Nephron progenitor cell (in vitro differentiated cells): ENCODE measurements at regions not wholly inside any gene's neighbourhood (a gene's known extent, or its start where the extent isn't known, plus 50 kb on each side); places are given as distances from the start of the nearest gene placed in this dataset.

Experiments
- DNase-seq: peaks from one replicate; pipeline ENCODE4 v3.0.0; 2021
- H3K27ac Mint-ChIP-seq: 2 replicates; pipeline ENCODE4 v1.8.0; 2021; ENCODE audit warnings: mild to moderate bottlenecking, moderate library complexity, mixed read lengths
- H3K27me3 Mint-ChIP-seq: 2 replicates; pipeline ENCODE4 v1.8.0; 2021; ENCODE audit warnings: mild to moderate bottlenecking, low read depth, mixed read lengths; ENCODE audit not compliant: poor library complexity
- H3K36me3 Mint-ChIP-seq: 2 replicates; pipeline ENCODE4 v1.8.0; 2021; ENCODE audit warnings: low read depth, mixed read lengths
- H3K4me1 Mint-ChIP-seq: 2 replicates; pipeline ENCODE4 v1.8.0; 2021; ENCODE audit warnings: mixed read lengths
- H3K4me3 Mint-ChIP-seq: 2 replicates; pipeline ENCODE4 v1.8.0; 2021; ENCODE audit warnings: mild to moderate bottlenecking, moderate library complexity, mixed read lengths
- H3K9me3 Mint-ChIP-seq: 2 replicates; pipeline ENCODE4 v1.8.0; 2021; ENCODE audit warnings: mild to moderate bottlenecking, moderate library complexity, mixed read lengths
- TF ChIP-seq, protein P1 (sequence below): fragments of 200-600 bp; sonication (generic); IDR thresholded peaks from 2 replicates; pipeline ENCODE4 v1.5.0; 2021; ENCODE audit warnings: antibody characterized with exemption

- H3K27me3 Mint-ChIP-seq: no peaks in the 10 kb centered on the region
Measured at GRCh38 chr14:84643446-84643845, 886.5 kb upstream of the FLRT2 start.

GRCh38 chr14:84646786-84647500 lies 883.0 kb upstream of the FLRT2 start:
- H3K36me3 Mint-ChIP-seq: peaks cover under 1% of the 10 kb centered on the region
- TF ChIP-seq, protein P1, sequence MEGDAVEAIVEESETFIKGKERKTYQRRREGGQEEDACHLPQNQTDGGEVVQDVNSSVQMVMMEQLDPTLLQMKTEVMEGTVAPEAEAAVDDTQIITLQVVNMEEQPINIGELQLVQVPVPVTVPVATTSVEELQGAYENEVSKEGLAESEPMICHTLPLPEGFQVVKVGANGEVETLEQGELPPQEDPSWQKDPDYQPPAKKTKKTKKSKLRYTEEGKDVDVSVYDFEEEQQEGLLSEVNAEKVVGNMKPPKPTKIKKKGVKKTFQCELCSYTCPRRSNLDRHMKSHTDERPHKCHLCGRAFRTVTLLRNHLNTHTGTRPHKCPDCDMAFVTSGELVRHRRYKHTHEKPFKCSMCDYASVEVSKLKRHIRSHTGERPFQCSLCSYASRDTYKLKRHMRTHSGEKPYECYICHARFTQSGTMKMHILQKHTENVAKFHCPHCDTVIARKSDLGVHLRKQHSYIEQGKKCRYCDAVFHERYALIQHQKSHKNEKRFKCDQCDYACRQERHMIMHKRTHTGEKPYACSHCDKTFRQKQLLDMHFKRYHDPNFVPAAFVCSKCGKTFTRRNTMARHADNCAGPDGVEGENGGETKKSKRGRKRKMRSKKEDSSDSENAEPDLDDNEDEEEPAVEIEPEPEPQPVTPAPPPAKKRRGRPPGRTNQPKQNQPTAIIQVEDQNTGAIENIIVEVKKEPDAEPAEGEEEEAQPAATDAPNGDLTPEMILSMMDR: no peak
- H3K27me3 Mint-ChIP-seq: no peaks in the 10 kb centered on the region
- DNase-seq: no peak
- peaks cover 15% of the 10 kb centered on the region for H3K9me3 Mint-ChIP-seq
- no peak overlapping the region for H3K4me3 Mint-ChIP-seq
- no peak overlapping the region for H3K27ac Mint-ChIP-seq
- H3K4me1 Mint-ChIP-seq: peaks cover 26% of the 10 kb centered on the region

More at GRCh38 chr14:84643446-84643845, 886.5 kb upstream of the FLRT2 start:
- TF ChIP-seq, protein P1: no peak
- Mint-ChIP-seq H3K36me3 (no peaks in the 10 kb centered on the region), H3K27ac (no peak overlapping the region), H3K9me3 (no peaks in the 10 kb centered on the region), H3K4me3 (no peak overlapping the region), H3K4me1 (peaks cover 40% of the 10 kb centered on the region)
- DNase-seq: no peak

DNA sequence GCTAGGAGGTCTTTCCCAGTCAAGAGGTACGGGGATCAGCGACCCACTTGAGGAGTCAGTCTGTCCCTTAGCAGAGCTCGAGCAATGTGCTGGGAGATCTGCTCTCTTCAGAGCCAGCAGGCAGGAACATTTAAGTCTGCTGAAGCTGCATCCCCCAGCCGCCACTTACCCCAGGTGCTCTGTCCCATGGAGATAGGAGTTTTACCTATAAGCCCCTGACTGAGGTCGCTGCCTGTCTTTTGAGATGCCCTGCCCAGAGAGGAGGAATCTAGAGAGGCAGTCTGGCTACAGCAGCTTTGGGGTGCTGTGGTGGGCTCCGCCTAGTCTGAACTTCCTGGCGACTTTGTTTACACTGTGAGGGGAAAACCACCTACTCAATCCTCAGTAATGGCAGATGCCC lies 874.9 kb upstream of the FLRT2 start:
- Mint-ChIP-seq H3K27me3 (no peaks in the 10 kb centered on the region), H3K4me1 (peaks cover 12% of the 10 kb centered on the region), H3K9me3 (peaks cover 44% of the 10 kb centered on the region), H3K27ac (no peak overlapping the region), H3K4me3 (no peak overlapping the region), H3K36me3 (peaks cover 21% of the 10 kb centered on the region)
- no peak for DNase-seq
- TF ChIP-seq, protein P1: no peak

- no peaks in the 10 kb centered on the region for H3K27me3 Mint-ChIP-seq
- DNase-seq: no peak
- no peak overlapping the region for H3K4me3 Mint-ChIP-seq
- peak overlapping the region; percentile 9 for H3K27ac Mint-ChIP-seq
- H3K9me3 Mint-ChIP-seq: peaks cover 19% of the 10 kb centered on the region
- peaks cover 13% of the 10 kb centered on the region for H3K36me3 Mint-ChIP-seq
- TF ChIP-seq, protein P1: no peak
- peaks cover 12% of the 10 kb centered on the region for H3K4me1 Mint-ChIP-seq
Measured at GRCh38 chr14:84657911-84658310, 872.0 kb upstream of the FLRT2 start.

DNA sequence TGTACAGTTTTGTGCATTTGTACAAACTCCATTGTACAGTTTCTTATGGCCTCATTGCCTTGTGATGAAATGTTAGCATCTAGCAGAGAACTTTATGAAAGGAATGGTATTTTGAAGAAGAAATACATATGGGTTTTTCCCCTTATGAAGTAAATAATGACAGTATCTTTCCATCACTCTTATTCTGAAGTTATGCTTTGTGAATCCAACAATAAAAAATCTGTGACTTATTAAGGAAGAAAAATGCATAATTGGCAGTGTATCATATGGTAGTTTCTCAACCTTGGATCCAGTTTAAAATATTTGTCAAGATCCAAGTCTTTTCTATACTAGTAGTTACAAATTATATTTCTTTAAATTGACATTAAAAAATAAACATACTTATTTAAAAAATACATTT lies 859.1 kb upstream of the FLRT2 start:
- Mint-ChIP-seq H3K4me3 (no peak overlapping the region), H3K27me3 (peaks cover 4% of the 10 kb centered on the region), H3K9me3 (no peaks in the 10 kb centered on the region), H3K4me1 (no peaks in the 10 kb centered on the region), H3K27ac (no peak overlapping the region), H3K36me3 (no peaks in the 10 kb centered on the region)
- DNase-seq: no peak
- TF ChIP-seq, protein P1: no peak

DNA sequence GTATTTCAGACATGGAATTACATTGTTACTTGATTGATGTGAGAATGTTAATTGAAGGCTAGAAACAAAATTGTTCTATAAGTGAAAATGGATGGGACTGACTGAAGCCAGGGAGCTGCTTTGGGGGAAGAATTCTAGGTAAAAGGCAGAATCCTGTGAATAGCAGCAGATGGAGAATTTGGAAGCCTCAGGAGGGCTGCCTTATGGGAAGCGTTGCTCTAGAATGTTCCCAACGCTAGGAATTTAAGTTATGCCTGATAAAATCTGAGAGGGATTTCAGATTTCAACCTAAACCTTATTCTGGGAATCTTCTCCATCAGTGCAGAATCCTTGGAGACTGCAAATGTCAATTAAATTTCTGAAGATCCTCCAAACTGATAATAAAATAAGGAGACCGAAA lies 858.2 kb upstream of the FLRT2 start:
- no peak for DNase-seq
- no peak overlapping the region for H3K27ac Mint-ChIP-seq
- TF ChIP-seq, protein P1: no peak

More for the DNA sequence above, 858.2 kb upstream of the FLRT2 start:
- Mint-ChIP-seq H3K36me3 (no peaks in the 10 kb centered on the region), H3K9me3 (no peaks in the 10 kb centered on the region), H3K27me3 (peaks cover 4% of the 10 kb centered on the region), H3K4me3 (no peak overlapping the region), H3K4me1 (no peaks in the 10 kb centered on the region)
